Posterior vena cava (tissue), 2 donors: ENCODE measurements at regions not wholly inside any gene's neighbourhood (a gene's known extent, or its start where the extent isn't known, plus 50 kb on each side); places are given as distances from the start of the nearest gene placed in this dataset.

ENCODE experiments used
- DNase-seq: peaks from one replicate; pipeline ENCODE4 v3.0.0-alpha.2; 2020; ENCODE audit warnings: low spot score
- intact Hi-C, 2 donors: fragments of 100-400 bp; cut with DNase I; formaldehyde crosslinking; loops; one replicate each; pipeline versions ENCODE4 v1.14.1 to v1.14.2; 2022 to 2023
- donor health status: DM: yes; HTN: yes; CAD: no.
- donor health status: DM: yes; HTN: yes; CAD: no.

DNA sequence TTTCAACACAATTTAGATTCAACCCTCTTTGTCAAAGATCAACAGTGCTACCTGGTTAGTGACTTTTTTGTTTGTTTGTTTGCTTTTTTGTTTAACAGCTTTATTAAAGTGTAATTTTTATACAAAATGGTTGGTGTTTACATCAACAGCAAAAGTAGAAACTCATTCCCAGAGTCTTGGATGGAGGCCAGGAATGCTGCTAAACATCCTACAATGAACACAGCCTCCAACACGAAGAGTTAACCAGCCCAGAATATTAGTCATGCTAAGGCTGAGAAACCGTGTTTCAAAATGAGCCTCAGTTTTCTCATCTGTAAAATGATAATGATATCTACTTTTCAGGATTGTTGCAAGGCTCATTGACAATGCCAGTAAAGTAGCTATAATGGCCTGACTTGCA lies 211.0 kb upstream of the MAF start:
- no peak for DNase-seq
- intact Hi-C loops = no loop called here

DNA sequence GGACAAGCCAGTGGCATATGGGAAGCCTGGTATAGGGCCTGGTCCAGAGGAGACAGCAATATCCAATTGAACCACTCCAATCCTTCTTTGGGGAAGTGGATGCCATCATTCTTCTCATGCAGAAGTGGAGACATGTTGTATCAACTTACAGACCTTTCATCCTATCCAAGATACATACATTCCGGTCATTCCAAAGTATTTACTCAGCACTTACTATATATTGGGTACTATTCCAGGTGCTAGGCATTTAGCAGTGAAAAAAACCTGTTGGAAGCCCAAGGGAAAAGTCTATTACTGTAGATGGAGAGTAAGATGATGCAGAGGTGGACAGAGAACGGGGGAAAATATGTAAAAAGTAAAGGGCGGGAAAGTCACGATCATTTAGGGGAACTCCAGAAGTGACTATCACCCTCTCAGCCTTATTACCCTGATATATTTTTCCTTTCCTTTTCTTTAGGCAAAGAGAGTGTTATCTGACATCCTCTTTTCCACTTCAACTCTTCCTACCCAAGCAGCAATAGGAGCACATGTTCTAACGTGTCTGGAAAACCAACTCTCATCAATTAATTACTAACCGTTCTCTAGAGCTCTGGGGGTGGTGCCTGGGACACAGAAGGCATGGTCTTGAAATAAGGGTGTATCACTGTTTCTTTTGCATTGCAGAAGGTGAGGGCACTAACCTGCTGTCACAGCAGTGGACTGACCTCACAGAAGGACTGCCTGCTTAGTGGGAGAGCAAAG lies 210.1 kb upstream of the MAF start:
- intact Hi-C loops = no loop called here
- DNase-seq = no peak

DNA sequence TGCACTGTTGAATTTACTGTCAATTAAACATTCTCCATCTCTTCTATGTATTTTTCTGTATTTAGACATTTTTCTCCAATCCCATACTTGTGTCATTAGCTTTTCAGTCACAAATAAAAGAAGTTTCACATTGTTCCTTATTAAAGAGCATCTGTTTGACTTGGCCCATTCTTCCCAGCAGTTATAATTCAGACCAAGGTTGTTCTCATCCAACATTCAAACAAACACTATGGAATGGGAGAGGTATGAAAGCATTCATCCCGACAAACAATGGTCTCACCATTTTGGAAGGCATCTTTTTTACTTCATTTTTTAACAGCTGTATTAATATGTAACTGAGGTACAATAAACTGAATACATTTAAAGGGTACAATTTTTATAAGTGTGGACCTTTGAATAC lies 208.8 kb upstream of the MAF start:
- DNase-seq = no peak
- intact Hi-C loops = no loop called here

DNA sequence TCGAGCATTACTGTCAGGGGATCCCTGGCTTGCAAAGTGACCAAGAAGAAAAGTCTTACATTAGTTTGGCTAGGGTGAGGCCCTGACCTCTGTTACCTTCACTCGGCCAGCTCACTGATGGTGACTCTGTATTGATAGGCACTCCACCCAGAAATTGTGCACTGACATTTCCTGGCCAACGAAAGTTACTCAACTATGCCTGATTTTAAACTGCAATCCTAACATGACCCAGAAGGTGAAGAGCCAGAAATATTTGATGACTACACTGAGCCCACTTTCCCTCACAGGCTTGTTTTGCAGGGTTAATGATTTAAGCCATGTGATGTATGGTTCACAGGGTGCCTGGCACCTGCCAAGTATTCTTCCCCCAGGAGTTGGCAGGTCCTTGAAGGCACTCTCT lies 208.2 kb upstream of the MAF start:
- intact Hi-C loops = no loop called here
- no peak for DNase-seq

DNA sequence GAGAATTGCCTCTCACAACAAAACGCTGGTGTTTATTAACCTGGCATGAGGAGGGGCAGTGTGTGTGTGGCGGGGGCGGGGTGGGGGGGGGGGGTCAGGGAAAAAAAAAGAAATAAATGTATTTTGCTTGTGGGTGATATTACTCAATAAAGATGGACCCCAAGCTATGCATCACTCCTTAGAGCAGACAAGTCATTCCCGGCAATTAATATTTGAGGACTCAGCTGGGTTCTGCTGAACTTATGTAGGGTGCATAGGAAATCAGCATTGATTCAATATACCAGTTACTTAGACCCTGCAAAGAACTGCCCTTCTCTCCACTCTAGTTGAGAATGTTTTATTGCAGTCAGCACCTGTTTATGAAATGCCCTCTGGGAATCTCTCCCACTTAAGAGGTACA lies 206.2 kb upstream of the MAF start:
- DNase-seq = no peak
- intact Hi-C loops = no loop called here

DNA sequence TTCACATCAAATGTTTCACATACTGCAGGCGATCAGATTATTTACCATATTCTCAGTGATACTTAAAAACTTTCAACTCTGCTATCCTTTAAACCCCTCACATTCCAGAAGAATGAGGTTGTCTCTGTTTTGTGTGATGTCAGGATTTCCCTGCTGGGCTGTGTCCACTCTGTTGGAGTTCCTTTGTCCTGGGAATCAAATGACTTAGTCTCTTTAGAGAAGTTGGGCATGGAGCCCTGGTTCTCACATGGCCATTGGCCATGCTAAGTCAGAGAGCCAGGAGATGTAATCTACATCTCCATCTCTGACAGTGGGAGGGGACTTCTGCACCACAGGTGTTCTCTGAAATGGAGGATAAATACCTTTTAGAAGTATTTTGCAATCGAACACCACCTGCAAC lies 205.1 kb upstream of the MAF start:
- DNase-seq = no peak

DNA sequence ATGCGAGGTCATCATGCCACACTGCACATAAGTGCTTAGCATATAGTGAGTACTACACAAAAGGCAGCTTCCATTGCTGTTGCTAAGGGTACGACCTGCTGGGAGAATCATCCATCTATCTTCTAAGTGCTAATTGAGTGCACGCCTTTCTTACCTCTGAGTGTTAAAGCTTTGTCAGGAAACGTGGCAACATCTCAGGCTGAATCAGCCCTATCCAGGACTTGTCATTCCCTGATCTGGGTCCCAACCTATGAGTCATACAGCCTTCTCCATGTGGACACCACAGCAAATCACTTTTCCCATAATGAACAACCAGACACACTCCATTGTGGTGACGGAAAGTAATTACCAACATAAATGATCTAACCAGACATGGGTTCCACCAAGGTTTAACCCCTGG lies 201.1 kb upstream of the MAF start:
- intact Hi-C loops = no loop called here
- no peak for DNase-seq

More for the DNA sequence above, 205.1 kb upstream of the MAF start:
- intact Hi-C loops = no loop called here

DNA sequence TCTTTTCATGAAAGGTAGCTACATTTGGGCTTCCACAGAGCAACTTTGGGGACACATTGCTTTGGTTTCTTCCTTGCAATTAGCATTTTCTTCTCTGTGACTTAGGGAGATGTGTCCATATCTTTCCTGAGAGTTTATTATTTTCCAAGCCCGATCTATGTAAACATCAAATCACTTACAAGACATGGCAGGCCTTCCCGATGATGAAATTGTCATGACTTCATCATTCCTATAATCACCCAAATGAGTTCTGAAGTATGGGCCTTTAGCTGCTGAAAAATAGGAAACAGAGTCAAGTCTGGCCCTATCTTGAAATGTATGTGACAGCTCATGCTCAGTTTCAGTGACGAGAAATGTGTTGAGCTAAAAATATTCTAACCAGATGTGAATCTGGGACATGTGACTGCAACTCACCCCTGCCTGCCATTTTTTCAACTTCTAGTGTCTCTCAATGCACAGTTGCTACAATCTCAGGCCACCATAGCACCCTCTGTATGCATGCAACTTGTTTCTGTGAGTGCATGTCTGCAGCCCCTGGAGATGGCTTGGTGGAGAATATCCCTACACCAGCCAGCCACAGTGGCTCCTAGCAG lies 199.6 kb upstream of the MAF start:
- intact Hi-C loops = no loop called here
- DNase-seq = no peak

DNA sequence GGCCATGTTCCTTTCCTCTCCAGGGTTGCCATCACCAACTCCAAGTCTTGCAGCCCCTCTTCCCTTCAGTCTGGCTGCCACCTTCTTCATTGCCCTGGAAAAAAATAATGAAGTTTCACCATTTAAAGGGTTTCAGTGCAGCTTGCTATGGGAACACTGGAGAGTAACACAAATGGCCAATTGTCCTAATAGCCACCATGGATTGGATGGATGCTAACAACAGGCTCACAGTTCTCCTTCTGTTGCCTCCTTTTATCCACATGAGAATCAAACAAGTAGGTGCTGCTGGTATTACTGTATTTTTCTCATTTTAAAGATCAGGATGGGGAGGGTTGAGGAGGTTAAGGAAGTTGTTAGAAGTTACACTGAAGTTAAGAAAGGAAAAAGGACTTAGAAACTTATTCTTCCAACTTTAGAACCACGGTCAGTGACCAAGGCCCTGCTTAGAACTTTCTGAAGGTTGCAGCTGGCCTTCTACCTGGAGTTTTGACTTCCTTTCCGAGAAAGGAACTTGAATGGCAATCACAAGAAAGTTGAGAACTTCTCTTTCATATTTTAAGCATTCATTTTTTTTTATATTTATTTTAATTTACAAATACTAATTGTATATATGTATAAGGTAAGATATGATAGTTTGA lies 198.0 kb upstream of the MAF start:
- DNase-seq = no peak
- intact Hi-C loops = no loop called here

DNA sequence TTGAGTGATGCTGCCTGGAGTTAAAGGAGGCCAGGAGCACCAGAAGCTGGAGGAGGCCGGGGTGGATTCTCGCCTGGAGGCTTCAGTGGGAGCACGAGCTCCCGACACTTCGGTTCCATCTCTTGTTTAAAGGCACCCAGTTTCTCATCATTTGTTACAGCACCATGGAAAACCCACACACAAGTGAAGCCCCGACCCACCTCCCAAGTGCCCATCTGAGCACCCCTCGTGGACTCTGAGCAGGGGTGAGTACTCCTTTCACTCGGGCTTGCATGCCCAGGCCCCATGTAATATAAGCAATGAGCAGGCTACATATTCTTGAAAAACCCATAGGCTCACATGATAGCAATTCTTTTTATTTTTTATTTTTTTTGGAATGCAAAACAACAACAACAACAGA lies 196.9 kb upstream of the MAF start:
- intact Hi-C loops = no loop called here
- DNase-seq = no peak

DNA sequence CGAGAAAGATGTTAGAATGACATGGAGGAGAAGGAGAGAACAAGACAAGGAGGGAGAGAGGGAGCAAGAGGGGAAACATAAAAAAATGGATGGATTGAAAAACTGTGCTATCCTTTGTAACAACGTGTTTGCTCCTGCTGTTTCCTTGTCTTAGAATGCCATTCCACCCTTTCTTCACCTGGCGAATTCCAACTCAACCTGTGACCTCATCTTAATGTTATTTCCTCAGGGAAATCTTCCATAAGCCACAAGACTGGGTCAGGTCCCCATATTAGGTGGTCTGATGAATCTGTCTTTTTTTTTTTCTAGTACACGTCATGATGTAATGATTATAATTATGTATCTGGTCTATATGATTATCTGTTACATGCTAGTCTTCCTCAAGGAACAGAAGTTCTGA lies 195.0 kb upstream of the MAF start:
- intact Hi-C loops = no loop called here

DNA sequence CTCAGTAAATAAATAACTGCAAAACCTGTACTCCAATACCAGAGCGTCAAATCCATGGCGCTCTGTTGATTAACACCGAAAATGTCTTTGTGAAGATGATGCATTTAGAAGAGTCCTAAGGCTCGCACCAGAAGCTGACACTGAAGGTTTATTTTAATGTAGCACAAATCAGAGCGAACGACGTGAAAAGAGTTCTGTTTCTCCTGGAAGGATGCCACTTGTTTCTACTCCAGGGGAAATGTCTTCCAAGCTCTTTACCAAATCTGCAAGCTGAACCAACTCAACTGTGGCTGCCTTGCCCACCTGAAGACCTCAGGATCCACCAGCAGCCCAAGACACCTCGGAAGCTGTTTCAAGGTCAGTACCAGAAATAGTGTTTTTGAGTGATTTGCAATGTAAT lies 194.4 kb upstream of the MAF start:
- DNase-seq = no peak
- intact Hi-C loops = loop anchor here in 1 of 2 donors (5.0 kb wide), 1 partner anchor 272 kb away; no protein-coding TSS in a partner anchor

More for the DNA sequence above, 195.0 kb upstream of the MAF start:
- no peak for DNase-seq

DNA sequence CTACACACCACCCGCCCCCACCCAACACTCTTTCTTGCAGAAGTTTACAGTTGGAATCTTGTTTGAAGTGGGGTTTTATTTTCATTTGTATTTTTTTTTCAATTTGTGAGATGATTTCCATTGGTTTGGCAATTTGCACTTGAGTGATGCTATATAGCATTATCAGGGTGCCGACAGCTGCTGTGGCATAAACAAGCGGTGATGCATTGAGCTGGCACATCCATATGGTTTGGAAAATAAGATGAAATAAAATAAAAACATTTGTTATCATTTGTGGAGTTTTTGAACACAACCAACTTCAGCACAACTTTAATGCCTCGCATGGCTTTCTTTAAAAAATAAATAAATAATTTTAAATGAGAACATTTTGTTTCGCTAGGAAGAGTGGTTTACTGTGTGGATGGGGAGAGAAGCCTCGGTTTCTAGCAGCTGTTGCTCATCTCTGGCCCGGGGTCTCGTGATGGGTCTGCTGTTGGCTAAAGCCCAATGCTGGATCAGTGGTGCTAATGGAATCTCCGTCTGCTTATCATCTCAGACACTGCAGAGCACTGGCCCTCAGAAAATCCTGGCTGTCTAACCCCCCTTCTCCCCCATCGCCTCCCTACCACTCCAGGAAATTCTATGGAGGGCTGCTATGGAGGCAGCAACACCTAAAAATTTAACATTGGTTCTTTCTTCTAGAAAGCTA lies 192.3 kb upstream of the MAF start:
- DNase-seq = no peak
- intact Hi-C loops = loop anchor here in 1 of 2 donors (5.0 kb wide), 1 partner anchor 274 kb away; no protein-coding TSS in a partner anchor

DNA sequence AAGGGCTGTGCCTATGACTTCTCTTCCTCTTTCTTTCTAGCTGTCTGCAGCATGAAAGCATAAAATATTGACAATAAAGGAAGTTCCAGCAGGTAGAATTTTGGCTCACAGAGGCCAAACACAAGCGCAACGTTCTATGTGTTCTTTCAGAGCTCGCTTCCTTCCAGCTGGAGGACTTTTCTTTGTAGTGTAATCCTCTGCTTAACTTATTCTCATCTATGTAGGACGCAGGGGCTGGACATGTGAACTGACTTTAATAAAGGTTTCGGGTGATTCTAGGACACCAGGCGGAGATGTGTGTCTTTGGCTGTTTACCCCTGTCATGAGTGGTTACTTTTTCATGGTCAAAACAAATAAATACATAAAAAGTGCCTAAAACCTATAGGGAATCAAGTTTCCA lies 191.5 kb upstream of the MAF start:
- no peak for DNase-seq
- intact Hi-C loops = loop anchor here in 1 of 2 donors (5.0 kb wide), 1 partner anchor 275 kb away; no protein-coding TSS in a partner anchor

DNA sequence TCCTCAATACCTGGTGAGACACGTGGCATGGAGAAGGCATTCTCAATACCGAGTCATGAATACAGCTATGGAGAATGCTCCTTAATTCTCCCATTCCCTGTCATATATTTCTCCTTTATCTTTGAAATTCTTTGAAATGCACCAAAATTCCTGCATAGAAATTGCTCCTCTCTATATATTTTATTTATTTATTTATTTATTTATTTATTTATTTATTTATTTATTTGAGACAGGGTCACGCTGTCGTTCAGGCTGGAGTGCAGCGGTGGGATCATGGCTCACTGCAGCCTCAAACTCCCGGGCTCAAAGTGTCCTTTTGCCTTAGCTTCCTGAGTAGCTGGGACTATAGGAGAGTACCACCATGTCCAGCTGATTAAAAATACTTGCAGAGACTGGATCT lies 190.3 kb upstream of the MAF start:
- DNase-seq = no peak
- intact Hi-C loops = loop anchor here in 1 of 2 donors (5.0 kb wide), 1 partner anchor 276 kb away; no protein-coding TSS in a partner anchor

DNA sequence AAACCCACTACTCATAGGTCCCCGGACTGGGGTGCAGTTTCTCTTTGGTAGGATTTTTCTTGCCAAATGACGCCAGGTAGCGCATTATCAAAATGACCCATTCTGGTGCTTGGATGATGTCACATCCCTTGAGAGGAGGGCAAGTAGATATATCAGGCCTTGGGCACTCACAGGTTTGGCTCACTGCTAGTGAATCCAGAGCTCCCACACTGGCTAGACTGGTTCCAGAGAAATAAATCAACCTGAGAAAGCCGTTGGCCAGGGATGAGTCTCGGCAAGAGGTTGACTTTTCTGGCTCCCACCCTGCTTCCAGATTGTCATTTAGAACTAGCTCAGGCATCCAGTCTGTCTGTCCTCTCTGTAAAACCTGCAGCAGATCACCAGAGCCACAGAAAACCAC lies 188.4 kb upstream of the MAF start:
- intact Hi-C loops = no loop called here

DNA sequence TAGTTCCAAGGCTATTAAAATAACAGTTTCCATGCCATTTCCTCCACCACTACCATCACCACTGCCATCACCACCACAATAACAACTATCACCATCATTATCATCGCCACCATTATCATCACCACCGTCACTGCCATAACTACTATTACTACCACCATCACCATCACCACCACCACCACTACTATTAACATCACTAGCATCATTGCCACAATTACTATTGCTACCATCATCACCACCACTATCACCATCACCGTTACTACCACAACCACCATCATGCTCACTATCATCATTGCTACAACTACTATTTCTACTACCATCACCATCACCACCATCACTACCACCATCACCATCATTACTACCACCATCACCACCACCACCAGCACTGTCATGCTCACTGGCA lies 185.9 kb upstream of the MAF start:
- no peak for DNase-seq
- intact Hi-C loops = no loop called here

More for the DNA sequence above, 188.4 kb upstream of the MAF start:
- DNase-seq = no peak

DNA sequence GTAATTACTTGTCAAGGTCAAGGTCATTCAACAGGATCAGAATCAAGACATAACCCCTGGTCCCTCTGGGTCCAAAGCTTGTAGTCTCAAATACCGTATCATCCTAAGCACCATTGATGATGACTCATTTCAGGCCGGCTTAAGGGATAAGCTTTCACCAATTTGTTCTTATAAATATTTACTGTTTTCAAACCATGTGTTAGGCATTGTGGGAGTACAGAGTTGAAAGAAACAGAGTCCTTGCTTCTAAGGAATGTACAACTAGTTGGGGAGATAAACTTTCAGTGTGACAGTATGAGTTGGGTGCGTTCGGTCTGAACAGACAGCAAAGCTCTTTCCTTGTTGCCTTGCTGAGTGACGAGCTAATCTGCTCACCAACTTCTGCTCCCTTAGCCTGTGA lies 183.5 kb upstream of the MAF start:
- intact Hi-C loops = no loop called here
- DNase-seq = no peak

DNA sequence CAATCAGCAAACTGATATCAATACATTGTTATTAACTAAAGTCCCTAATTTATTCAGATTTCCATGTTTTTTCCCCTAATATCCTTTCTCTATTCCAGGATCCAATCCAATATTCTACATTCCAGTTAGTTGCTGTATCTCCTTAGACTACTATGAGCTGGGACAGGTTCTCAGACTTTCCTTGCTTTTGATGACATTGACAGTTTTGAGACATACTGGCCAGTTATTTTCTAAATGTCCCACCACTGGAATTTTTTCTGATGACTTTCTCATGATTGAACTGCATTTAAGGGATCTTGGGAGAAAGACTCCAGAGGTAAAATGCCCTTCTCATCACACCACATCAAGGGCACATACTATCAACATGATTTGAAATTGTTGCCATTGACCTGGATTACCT lies 177.1 kb upstream of the MAF start:
- intact Hi-C loops = no loop called here
- DNase-seq = no peak

DNA sequence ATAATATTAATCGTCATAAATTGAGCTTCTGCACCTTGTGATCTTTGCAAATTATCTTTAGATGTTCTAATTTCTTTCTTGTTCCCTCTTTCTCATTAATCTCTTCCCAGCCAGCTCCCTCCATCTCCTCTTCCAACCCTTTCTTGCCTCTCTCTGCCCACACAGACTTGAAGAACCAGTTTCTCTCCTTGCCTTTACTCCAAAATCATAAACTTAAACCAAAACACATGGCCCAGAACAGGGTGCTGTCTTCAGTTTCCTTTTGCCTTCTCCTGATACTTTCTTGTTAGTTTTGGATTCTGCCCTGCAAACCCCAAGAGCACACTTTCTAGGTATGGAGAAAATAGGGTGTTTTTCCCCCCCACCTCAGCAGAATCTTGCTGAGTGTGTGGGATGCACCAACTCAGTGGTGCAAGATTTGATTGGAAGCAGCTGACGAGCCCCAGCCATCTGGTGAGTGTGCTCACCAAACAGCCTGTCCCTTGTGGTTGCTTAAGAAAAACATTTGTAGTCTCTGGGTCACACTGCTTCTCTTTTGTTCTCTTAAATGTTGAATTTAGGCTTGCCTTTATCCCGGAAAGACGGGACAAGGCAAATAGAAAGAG lies 175.8 kb upstream of the MAF start:
- intact Hi-C loops = no loop called here
- no peak for DNase-seq
